Large intestine (tissue), 3 donors: ENCODE measurements at regions not wholly inside any gene's neighbourhood (a gene's known extent, or its start where the extent isn't known, plus 50 kb on each side); places are given as distances from the start of the nearest gene placed in this dataset.

Source experiments
- DNase-seq, 2 donors: peaks; one replicate each; pipeline versions ENCODE4 v3.0.0 to v3.0.0-alpha.2; 2013
- H3K27ac ChIP-seq: one replicate; pipeline ENCODE4 v1.5.1; 2013; ENCODE audit warnings: low read length
- H3K27me3 ChIP-seq: 2 replicates; pipeline ENCODE4 v1.6.1; 2013; ENCODE audit warnings: low read length; ENCODE audit not compliant: control insufficient read depth, insufficient read depth
- H3K36me3 ChIP-seq: 2 replicates; pipeline ENCODE4 v1.6.1; 2013; ENCODE audit warnings: low read length; ENCODE audit not compliant: control insufficient read depth, insufficient read depth
- H3K4me1 ChIP-seq: one replicate; pipeline ENCODE4 v1.6.1; 2013; ENCODE audit warnings: low read length; ENCODE audit not compliant: control insufficient read depth, insufficient read depth
- H3K4me3 ChIP-seq: one replicate; pipeline ENCODE4 v1.5.1; 2013; ENCODE audit warnings: low read length
- H3K9me3 ChIP-seq: one replicate; pipeline ENCODE4 v1.6.1; 2013; ENCODE audit warnings: mild to moderate bottlenecking, low read depth, low read length, moderate library complexity; ENCODE audit not compliant: control insufficient read depth
- WGBS: methylation state at CpG from one replicate; pipeline ENCODE4 v1.1.5; 2013; ENCODE audit warnings: low lambda C conversion rate; ENCODE audit not compliant: insufficient coverage; 5-methylcytosine and 5-hydroxymethylcytosine counted together

- Histone ChIP-seq H3K27ac (no peak overlapping the region), H3K9me3 (peaks cover 13% of the 10 kb centered on the region), H3K27me3 (peaks cover 8% of the 10 kb centered on the region), H3K4me3 (no peak overlapping the region), H3K4me1 (no peaks in the 10 kb centered on the region), H3K36me3 (no peaks in the 10 kb centered on the region)
- no peak for DNase-seq
- no CpG with 5 or more reads among the region's 12 CpGs for WGBS
Observed at GRCh38 chr7:1360521-1360971, 98.7 kb downstream of the MICALL2 start.

GRCh38 chr7:1361016-1361755 is 98.1 kb downstream of the MICALL2 start:
- Histone ChIP-seq H3K4me3 (no peak overlapping the region), H3K36me3 (no peaks in the 10 kb centered on the region), H3K27ac (no peak overlapping the region), H3K27me3 (peaks cover 13% of the 10 kb centered on the region), H3K9me3 (peaks cover 13% of the 10 kb centered on the region), H3K4me1 (no peaks in the 10 kb centered on the region)
- no peak for DNase-seq
- WGBS, result no CpG with 5 or more reads among the region's 14 CpGs

- no peak for DNase-seq
- WGBS, result no CpG with 5 or more reads among the region's 13 CpGs
Observed at GRCh38 chr7:1361756-1362125, 97.5 kb downstream of the MICALL2 start.

GRCh38 chr7:1362301-1362700 is 97.0 kb downstream of the MICALL2 start:
- Histone ChIP-seq H3K9me3 (peaks cover 13% of the 10 kb centered on the region), H3K4me3 (no peak overlapping the region), H3K36me3 (no peaks in the 10 kb centered on the region), H3K27me3 (peaks cover 23% of the 10 kb centered on the region), H3K27ac (no peak overlapping the region), H3K4me1 (no peaks in the 10 kb centered on the region)
- no CpG with 5 or more reads among the region's 12 CpGs for WGBS
- DNase-seq, result no peak

More at GRCh38 chr7:1361756-1362125, 97.5 kb downstream of the MICALL2 start:
- peaks cover 13% of the 10 kb centered on the region for H3K9me3 ChIP-seq
- no peaks in the 10 kb centered on the region for H3K36me3 ChIP-seq
- H3K27me3 ChIP-seq, result peaks cover 18% of the 10 kb centered on the region
- H3K4me1 ChIP-seq, result no peaks in the 10 kb centered on the region
- no peak overlapping the region for H3K4me3 ChIP-seq
- H3K27ac ChIP-seq, result no peak overlapping the region

GRCh38 chr7:1364068-1364905 is 95.0 kb downstream of the MICALL2 start:
- DNase-seq, result no peak
- Histone ChIP-seq H3K4me3 (no peak overlapping the region), H3K9me3 (peaks cover 13% of the 10 kb centered on the region), H3K4me1 (no peaks in the 10 kb centered on the region), H3K27me3 (peaks cover 39% of the 10 kb centered on the region), H3K36me3 (no peaks in the 10 kb centered on the region), H3K27ac (no peak overlapping the region)
- no CpG with 5 or more reads among the region's 36 CpGs for WGBS

GRCh38 chr7:1364906-1365570 is 94.2 kb downstream of the MICALL2 start:
- WGBS, result no CpG with 5 or more reads among the region's 13 CpGs
- no peaks in the 10 kb centered on the region for H3K36me3 ChIP-seq
- H3K9me3 ChIP-seq, result peaks cover 12% of the 10 kb centered on the region
- no peak overlapping the region for H3K4me3 ChIP-seq
- no peaks in the 10 kb centered on the region for H3K4me1 ChIP-seq
- H3K27me3 ChIP-seq, result peaks cover 46% of the 10 kb centered on the region
- H3K27ac ChIP-seq, result no peak overlapping the region
- no peak for DNase-seq

- no CpG with 5 or more reads among the region's 7 CpGs for WGBS
- Histone ChIP-seq H3K9me3 (peaks cover 9% of the 10 kb centered on the region), H3K36me3 (no peaks in the 10 kb centered on the region), H3K4me3 (no peak overlapping the region), H3K4me1 (no peaks in the 10 kb centered on the region), H3K27ac (no peak overlapping the region), H3K27me3 (peaks cover 54% of the 10 kb centered on the region)
- no peak for DNase-seq
Observed at GRCh38 chr7:1365846-1366245, 93.4 kb downstream of the MICALL2 start.

- no peaks in the 10 kb centered on the region for H3K36me3 ChIP-seq
- H3K4me1 ChIP-seq, result no peaks in the 10 kb centered on the region
- no peak overlapping the region for H3K4me3 ChIP-seq
- peaks cover 9% of the 10 kb centered on the region for H3K9me3 ChIP-seq
- no CpG with 5 or more reads among the region's 13 CpGs for WGBS
- peaks cover 60% of the 10 kb centered on the region for H3K27me3 ChIP-seq
- no peak for DNase-seq
- no peak overlapping the region for H3K27ac ChIP-seq
Observed at GRCh38 chr7:1366801-1367405, 92.4 kb downstream of the MICALL2 start.

- Histone ChIP-seq H3K4me3 (no peak overlapping the region), H3K4me1 (no peaks in the 10 kb centered on the region), H3K27ac (no peak overlapping the region), H3K36me3 (no peaks in the 10 kb centered on the region), H3K27me3 (peaks cover 60% of the 10 kb centered on the region), H3K9me3 (peaks cover 9% of the 10 kb centered on the region)
- DNase-seq, result no peak
- 60% methylated on average over 4 of the region's 22 CpGs for WGBS
Observed at GRCh38 chr7:1367501-1368183, 91.6 kb downstream of the MICALL2 start.
